ENCODE measurements at regions not wholly inside any gene's neighbourhood (a gene's known extent, or its start where the extent isn't known, plus 50 kb on each side); places are given as distances from the start of the nearest gene placed in this dataset.

DNA sequence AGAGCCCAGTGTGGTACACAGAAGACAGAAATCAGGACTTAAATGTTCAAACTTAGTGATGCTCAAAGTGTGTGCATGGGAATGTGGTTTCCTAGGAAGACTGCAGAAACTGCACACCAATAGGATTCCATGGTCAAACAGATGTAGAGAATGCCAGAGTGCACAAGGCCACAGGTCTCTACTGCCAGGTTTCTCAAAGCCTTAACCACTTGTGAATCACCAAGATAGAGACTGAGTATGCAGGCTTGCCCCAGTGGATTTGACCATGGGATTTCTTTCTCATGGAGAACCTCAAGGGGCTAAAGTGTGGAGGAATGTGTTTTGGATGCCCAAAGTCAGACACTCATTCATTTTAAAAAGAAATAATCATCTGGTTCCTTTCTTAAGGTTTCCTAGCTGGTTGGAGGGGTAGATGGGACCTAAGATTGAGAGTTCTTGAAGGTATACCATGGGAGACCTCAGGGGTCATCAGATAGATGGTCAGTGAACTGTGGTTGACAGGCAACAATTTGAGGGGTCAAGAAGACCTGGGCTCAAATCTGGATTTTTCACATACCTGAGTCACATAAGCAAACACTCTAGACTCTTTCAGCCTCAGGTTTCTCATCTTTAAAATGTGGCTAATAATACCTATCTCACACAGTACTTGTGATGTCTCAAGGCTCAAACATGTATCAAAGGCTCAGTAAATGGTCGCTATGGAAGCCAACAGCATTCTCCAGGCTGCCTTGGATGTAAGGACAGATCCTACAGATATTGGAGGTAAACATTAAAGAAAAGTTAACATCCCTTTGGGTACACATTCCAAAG lies 81.1 kb downstream of the BOD1 start:
- ATAC-seq (ENCODE audit: low FRiP score) (no peak), DNase-seq (ENCODE audit: low spot score) (no peak)
- TF ChIP-seq, protein P1, sequence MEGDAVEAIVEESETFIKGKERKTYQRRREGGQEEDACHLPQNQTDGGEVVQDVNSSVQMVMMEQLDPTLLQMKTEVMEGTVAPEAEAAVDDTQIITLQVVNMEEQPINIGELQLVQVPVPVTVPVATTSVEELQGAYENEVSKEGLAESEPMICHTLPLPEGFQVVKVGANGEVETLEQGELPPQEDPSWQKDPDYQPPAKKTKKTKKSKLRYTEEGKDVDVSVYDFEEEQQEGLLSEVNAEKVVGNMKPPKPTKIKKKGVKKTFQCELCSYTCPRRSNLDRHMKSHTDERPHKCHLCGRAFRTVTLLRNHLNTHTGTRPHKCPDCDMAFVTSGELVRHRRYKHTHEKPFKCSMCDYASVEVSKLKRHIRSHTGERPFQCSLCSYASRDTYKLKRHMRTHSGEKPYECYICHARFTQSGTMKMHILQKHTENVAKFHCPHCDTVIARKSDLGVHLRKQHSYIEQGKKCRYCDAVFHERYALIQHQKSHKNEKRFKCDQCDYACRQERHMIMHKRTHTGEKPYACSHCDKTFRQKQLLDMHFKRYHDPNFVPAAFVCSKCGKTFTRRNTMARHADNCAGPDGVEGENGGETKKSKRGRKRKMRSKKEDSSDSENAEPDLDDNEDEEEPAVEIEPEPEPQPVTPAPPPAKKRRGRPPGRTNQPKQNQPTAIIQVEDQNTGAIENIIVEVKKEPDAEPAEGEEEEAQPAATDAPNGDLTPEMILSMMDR (IDR thresholded peaks at IDR 0.05): no peak

DNA sequence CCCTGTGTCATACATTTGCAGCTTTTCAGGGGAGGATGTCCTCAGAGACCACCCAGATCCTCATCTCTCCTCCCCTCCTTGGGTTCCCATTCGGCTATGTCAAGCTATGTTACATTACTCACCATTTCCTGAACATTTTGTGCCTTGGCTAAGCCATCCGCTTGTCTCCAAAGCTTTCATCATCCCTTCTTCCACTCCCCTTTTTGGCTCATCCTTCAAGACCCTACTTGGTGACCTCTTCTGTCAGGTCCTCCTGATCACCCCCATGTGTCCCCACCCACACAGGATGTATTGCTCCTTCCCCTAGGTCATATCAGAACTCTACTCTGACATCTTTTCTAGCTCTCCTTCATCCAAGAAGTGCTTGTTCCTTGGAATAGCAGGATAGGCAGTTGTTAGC lies 81.8 kb downstream of the BOD1 start:
- DNase-seq (ENCODE audit: low spot score) (no peak), ATAC-seq (ENCODE audit: low FRiP score) (no peak)
- TF ChIP-seq, protein P1 (IDR thresholded peaks at IDR 0.05): no peak

DNA sequence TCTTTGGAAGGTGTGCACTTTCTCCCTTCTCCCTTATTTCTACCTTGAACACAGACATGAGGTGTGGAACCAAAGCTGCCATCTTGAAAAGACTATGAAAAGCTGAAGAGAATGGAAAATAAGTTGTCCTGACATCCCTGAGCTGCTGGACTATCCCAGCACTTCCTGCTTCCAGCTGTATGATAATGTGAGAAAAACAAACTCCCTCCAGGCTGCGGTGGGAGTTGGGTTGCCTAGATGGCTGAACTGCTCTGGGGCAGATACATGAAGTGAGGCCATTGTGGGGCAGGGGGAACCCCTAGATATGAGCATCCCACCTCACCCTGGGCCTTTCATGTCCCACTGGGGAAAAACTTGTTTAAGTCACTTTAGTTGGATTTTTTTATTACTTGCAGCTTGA lies 82.4 kb downstream of the BOD1 start:
- TF ChIP-seq, protein P1 (IDR thresholded peaks at IDR 0.05): no peak
- DNase-seq (ENCODE audit: low spot score) (no peak), ATAC-seq (ENCODE audit: low FRiP score) (no peak)

DNA sequence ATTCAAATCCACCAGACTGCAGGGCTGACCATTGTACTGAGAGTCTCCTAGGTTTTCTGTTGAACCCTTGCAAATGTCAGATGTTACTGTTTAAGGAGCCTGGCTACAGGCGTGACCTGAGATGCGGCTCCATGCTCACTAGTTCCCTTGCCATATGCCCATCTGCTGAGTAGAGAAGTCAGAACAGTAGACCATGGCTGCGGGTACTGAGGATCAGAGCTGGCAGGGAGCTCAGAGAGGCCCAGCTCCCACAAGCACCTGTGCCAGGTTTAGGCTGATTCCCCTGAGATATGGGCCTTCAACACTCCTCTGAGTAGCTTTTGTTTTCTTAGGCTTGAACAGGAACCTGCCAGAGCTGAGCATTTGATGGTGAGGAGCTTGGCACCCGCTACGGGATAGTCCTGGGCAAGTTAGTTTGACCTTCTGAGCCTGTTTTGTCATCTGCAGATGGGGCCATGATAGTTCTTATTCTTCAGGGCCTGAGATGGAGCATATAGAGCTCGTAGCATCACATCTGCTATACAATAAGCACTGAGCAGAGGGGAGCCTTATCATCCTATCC lies 83.7 kb downstream of the BOD1 start:
- TF ChIP-seq, protein P1 (IDR thresholded peaks at IDR 0.05): no peak
- no peak for DNase-seq (ENCODE audit: low spot score)
- no peak for ATAC-seq (ENCODE audit: low FRiP score)

DNA sequence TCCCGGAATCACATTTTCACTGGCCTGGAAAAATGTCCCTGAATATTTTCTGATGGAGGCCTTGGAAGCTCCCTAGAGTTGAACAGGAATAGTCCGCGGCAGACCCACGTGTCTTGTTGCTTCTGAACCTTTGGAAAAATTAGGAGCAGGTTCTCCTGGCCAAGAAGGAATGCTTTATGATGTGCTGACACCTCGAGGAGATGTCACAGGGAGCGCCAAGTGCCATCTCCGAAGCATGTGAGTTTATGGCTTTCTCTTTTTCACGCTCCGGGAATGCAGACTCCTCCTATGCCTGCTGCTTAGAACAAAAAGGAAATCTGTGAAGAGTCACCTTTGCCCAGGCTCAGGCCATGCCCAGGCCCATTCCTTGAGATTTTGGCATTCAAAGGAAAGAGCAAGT lies 84.6 kb downstream of the BOD1 start:
- ATAC-seq (ENCODE audit: low FRiP score) (no peak), DNase-seq (ENCODE audit: low spot score) (no peak)
- TF ChIP-seq, protein P1 (IDR thresholded peaks at IDR 0.05): no peak

DNA sequence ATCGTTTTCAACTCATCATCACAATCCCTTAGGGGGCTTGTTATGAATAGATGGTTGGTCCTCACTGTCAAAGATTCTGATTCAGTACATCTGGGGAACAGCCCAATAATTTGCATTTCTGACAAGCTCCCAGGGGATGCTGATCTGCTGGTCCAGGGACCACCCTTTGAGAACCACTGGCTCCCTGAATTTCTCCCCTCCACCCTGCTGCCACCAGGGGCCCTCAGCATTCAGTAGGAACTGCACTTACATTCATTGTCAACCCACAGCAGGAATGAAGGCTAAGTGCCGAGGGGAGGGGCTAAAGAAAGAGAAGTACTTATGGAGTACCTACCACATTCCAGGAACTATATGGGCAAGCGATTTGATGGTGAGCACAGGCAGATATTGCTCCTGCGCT lies 85.9 kb downstream of the BOD1 start:
- DNase-seq (ENCODE audit: low spot score) (no peak), ATAC-seq (ENCODE audit: low FRiP score) (no peak)
- TF ChIP-seq, protein P1 (IDR thresholded peaks at IDR 0.05): no peak

DNA sequence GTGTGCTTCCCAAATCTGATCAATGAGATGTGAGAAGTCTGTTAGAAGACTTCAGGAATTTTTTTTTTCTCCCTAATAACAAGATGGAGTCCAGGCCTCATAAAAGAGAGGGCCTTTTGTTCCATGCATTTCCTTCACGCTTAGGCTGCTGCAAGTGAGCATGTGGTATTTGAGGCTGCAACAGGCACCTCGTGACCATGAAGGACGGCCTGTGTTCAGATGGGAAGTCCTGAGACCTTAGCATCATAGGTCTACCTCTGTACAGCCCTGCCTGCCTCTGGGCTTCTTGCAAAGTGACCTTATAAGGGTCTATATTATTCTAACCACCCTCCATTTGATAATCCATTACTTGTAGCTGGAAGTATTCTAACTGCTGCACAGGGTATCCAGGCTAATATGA lies 86.6 kb downstream of the BOD1 start:
- DNase-seq (ENCODE audit: low spot score) (no peak), ATAC-seq (ENCODE audit: low FRiP score) (no peak)
- TF ChIP-seq, protein P1 (IDR thresholded peaks at IDR 0.05): no peak

All from omental fat pad (tissue), 3 donors.